ENCODE measurements at regions not wholly inside any gene's neighbourhood (a gene's known extent, or its start where the extent isn't known, plus 50 kb on each side); places are given as distances from the start of the nearest gene placed in this dataset.

DNA sequence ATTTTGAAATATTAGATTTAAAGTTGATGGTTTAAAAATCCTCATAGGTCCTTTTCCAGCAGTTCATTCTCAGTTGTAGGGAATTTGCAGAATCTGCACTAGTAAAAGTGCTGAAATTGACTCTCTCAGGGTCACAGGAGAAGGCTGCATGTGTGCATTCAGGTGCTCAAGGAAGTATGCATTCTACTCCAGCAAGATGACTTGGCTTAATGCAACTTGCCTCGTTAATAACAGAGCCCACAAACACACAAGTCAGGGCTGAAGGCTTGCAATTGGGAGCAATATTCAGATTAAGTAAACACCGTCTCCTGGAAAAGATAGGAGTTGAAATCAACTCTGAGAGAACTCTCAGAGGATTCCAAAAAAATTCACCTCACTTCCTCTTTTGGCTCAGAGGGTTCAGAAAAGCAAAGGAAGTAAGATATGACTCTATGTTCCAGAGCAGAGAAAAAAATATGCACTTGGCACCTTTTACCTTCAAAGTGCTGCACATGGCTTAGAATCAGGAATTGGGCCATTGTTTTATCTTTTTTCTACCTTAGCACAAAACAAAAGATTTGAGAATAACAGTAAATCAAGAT is 406.3 kb upstream of the DCN start:
- TF ChIP-seq, protein P1, sequence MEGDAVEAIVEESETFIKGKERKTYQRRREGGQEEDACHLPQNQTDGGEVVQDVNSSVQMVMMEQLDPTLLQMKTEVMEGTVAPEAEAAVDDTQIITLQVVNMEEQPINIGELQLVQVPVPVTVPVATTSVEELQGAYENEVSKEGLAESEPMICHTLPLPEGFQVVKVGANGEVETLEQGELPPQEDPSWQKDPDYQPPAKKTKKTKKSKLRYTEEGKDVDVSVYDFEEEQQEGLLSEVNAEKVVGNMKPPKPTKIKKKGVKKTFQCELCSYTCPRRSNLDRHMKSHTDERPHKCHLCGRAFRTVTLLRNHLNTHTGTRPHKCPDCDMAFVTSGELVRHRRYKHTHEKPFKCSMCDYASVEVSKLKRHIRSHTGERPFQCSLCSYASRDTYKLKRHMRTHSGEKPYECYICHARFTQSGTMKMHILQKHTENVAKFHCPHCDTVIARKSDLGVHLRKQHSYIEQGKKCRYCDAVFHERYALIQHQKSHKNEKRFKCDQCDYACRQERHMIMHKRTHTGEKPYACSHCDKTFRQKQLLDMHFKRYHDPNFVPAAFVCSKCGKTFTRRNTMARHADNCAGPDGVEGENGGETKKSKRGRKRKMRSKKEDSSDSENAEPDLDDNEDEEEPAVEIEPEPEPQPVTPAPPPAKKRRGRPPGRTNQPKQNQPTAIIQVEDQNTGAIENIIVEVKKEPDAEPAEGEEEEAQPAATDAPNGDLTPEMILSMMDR (IDR thresholded peaks at IDR 0.05; ENCODE audit: insufficient read depth, low read depth, low read length), result no peak
- no peak for TF ChIP-seq EZH2 (IDR thresholded peaks at IDR 0.05; ENCODE audit: insufficient read depth, low read length)
